GM19468 (cell line): ENCODE measurements at regions not wholly inside any gene's neighbourhood (a gene's known extent, or its start where the extent isn't known, plus 50 kb on each side); places are given as distances from the start of the nearest gene placed in this dataset.

Experiments
- ATAC-seq: cut with Tn5 transposase; IDR thresholded peaks from one replicate; pipeline ENCODE4 v1.9.1; 2021; ENCODE audit warnings: mild to moderate bottlenecking, moderate library complexity, moderate number of reproducible peaks; ENCODE audit not compliant: unreplicated experiment; ENCODE audit errors: extremely low read depth

- no peak for ATAC-seq
Observed at GRCh38 chr9:115591584-115591984, 473.6 kb upstream of the TNC start.

- no peak for ATAC-seq
Observed at GRCh38 chr9:115593587-115594091, 475.7 kb upstream of the TNC start.

- no peak for ATAC-seq
Observed at GRCh38 chr9:115594557-115594956, 476.6 kb upstream of the TNC start.

GRCh38 chr9:115596021-115596745 is 478.2 kb upstream of the TNC start:
- ATAC-seq: no peak

- no peak for ATAC-seq
Observed at GRCh38 chr9:115596746-115597080, 478.8 kb upstream of the TNC start.

GRCh38 chr9:115597330-115597895 is 479.5 kb upstream of the TNC start:
- ATAC-seq: no peak

GRCh38 chr9:115598751-115599150 is 480.8 kb upstream of the TNC start:
- ATAC-seq: no peak

GRCh38 chr9:115599898-115600297 is 481.9 kb upstream of the TNC start:
- no peak for ATAC-seq

GRCh38 chr9:115601434-115601833 is 483.5 kb upstream of the TNC start:
- no peak for ATAC-seq

- ATAC-seq: no peak
Observed at GRCh38 chr9:115604831-115605483, 487.0 kb upstream of the TNC start.

GRCh38 chr9:115606838-115607237 is 488.9 kb upstream of the TNC start:
- no peak for ATAC-seq

GRCh38 chr9:115614326-115614999 is 496.5 kb upstream of the TNC start:
- ATAC-seq: no peak

- no peak for ATAC-seq
Observed at GRCh38 chr9:115615000-115615401, 497.0 kb upstream of the TNC start.

- no peak for ATAC-seq
Observed at GRCh38 chr9:115615821-115616665, 498.1 kb upstream of the TNC start.

GRCh38 chr9:115616666-115617239 is 498.8 kb upstream of the TNC start:
- ATAC-seq: no peak

GRCh38 chr9:115625251-115625650 is 507.3 kb upstream of the TNC start:
- ATAC-seq: no peak

- ATAC-seq: no peak
Observed at GRCh38 chr9:115625954-115626353, 508.0 kb upstream of the TNC start.

GRCh38 chr9:115627511-115627910 is 509.6 kb upstream of the TNC start:
- no peak for ATAC-seq

- no peak for ATAC-seq
Observed at GRCh38 chr9:115628426-115628825, 510.5 kb upstream of the TNC start.
